MM.1S (cell line): ENCODE measurements at regions not wholly inside any gene's neighbourhood (a gene's known extent, or its start where the extent isn't known, plus 50 kb on each side); places are given as distances from the start of the nearest gene placed in this dataset.

ENCODE experiments used
- DNase-seq: peaks from one replicate; pipeline ENCODE4 v3.0.0-alpha.2; 2015
- H2AFZ ChIP-seq: fragments of 300-600 bp; sonication (generic); 2 replicates; pipeline ENCODE4 v1.6.0; 2016; ENCODE audit warnings: antibody characterized with exemption, low read length
- H3F3A ChIP-seq: fragments of 300-600 bp; sonication (generic); 2 replicates; pipeline ENCODE4 v1.6.1; 2016; ENCODE audit warnings: mild to moderate bottlenecking, antibody characterized with exemption, low read length, moderate library complexity, mixed read lengths; ENCODE audit not compliant: insufficient read depth
- H3K27ac ChIP-seq: fragments of 300-600 bp; sonication (generic); 2 replicates; pipeline ENCODE4 v1.5.1; 2016; ENCODE audit warnings: mild to moderate bottlenecking, low read length
- H3K27me3 ChIP-seq: fragments of 300-600 bp; sonication (generic); replicated peaks from 2 replicates; pipeline ENCODE4 v1.6.0; 2016; ENCODE audit warnings: low read length; ENCODE audit not compliant: insufficient read depth
- H3K36me3 ChIP-seq: fragments of 300-600 bp; sonication (generic); replicated peaks from 2 replicates; pipeline ENCODE4 v1.6.1; 2016; ENCODE audit warnings: mild to moderate bottlenecking, low read length, mixed read lengths; ENCODE audit not compliant: insufficient read depth
- H3K4me1 ChIP-seq: fragments of 300-600 bp; sonication (generic); 2 replicates; pipeline ENCODE4 v1.6.1; 2016; ENCODE audit warnings: low read length, mixed read lengths
- H3K4me2 ChIP-seq: fragments of 300-600 bp; sonication (generic); 2 replicates; pipeline ENCODE4 v1.6.0; 2016; ENCODE audit warnings: low read depth, low read length
- H3K4me3 ChIP-seq: fragments of 300-600 bp; sonication (generic); 2 replicates; pipeline ENCODE4 v1.5.1; 2016; ENCODE audit warnings: low read length, mixed read lengths
- H3K79me2 ChIP-seq: fragments of 300-600 bp; sonication (generic); 2 replicates; pipeline ENCODE4 v1.6.1; 2016; ENCODE audit warnings: mixed run types, low read length, mixed read lengths
- H3K9ac ChIP-seq: fragments of 300-600 bp; sonication (generic); 2 replicates; pipeline ENCODE4 v1.6.1; 2016; ENCODE audit warnings: low read length, mixed read lengths
- H3K9me2 ChIP-seq: fragments of 300-600 bp; sonication (generic); replicated peaks from 2 replicates; pipeline ENCODE4 v1.6.1; 2016; ENCODE audit warnings: mild to moderate bottlenecking, low read length, mixed read lengths; ENCODE audit not compliant: insufficient read depth
- H3K9me3 ChIP-seq: fragments of 300-600 bp; sonication (generic); replicated peaks from 2 replicates; pipeline ENCODE4 v1.6.1; 2016; ENCODE audit warnings: mild to moderate bottlenecking, low read length, mixed read lengths; ENCODE audit not compliant: insufficient read depth
- H4K20me1 ChIP-seq: fragments of 300-600 bp; sonication (generic); 2 replicates; pipeline ENCODE4 v1.6.1; 2016; ENCODE audit warnings: mild to moderate bottlenecking, low read length, moderate library complexity, mixed read lengths; ENCODE audit not compliant: insufficient read depth
- CTCF ChIP-seq: fragments of 300-600 bp; sonication (generic); IDR thresholded peaks from 2 replicates; pipeline ENCODE4 v1.5.1; 2016; ENCODE audit warnings: antibody characterized with exemption, low read length, mixed read lengths
- EZH2 ChIP-seq: fragments of 300-600 bp; sonication (generic); optimal IDR thresholded peaks from 2 replicates; pipeline ENCODE3; 2017; ENCODE audit warnings: low read depth, mild to moderate bottlenecking, antibody characterized with exemption, low read length, mixed read lengths
- EZH2phosphoT487 ChIP-seq: fragments of 300-600 bp; sonication (generic); IDR thresholded peaks from 2 replicates; pipeline ENCODE4 v1.6.1; 2018; ENCODE audit warnings: antibody characterized with exemption, low read length

- H3K9me3 ChIP-seq = no peaks in the 10 kb centered on the region
- no peaks in the 10 kb centered on the region for H3K79me2 ChIP-seq
- DNase-seq = no peak
- H3K36me3 ChIP-seq = no peaks in the 10 kb centered on the region
- H3K4me1 ChIP-seq = no peaks in the 10 kb centered on the region
- H3K4me2 ChIP-seq = no peak overlapping the region
- H3K4me3 ChIP-seq = no peak overlapping the region
- H3K9ac ChIP-seq = no peak overlapping the region
- H3K9me2 ChIP-seq = no peaks in the 10 kb centered on the region
- H2AFZ ChIP-seq = no peak overlapping the region
- no peak overlapping the region for H3K27ac ChIP-seq
- H4K20me1 ChIP-seq = no peaks in the 10 kb centered on the region
- H3K27me3 ChIP-seq = no peaks in the 10 kb centered on the region
- no peak for TF ChIP-seq EZH2
- no peak for TF ChIP-seq CTCF
- no peak for TF ChIP-seq EZH2phosphoT487
- H3F3A ChIP-seq = no peaks in the 10 kb centered on the region
Observed at GRCh38 chr11:29320196-29320595, 696.6 kb downstream of the KCNA4 start.

- no peaks in the 10 kb centered on the region for H3K27me3 ChIP-seq
- H4K20me1 ChIP-seq = no peaks in the 10 kb centered on the region
Observed at GRCh38 chr11:29319210-29319609, 697.6 kb downstream of the KCNA4 start.

GRCh38 chr11:29318134-29318845 lies 698.5 kb downstream of the KCNA4 start:
- no peak for DNase-seq
- Histone ChIP-seq H3K36me3 (no peaks in the 10 kb centered on the region), H2AFZ (no peak overlapping the region), H3F3A (no peaks in the 10 kb centered on the region), H3K27me3 (no peaks in the 10 kb centered on the region), H3K79me2 (no peaks in the 10 kb centered on the region), H3K9me2 (no peaks in the 10 kb centered on the region), H3K4me2 (no peak overlapping the region), H3K27ac (no peak overlapping the region), H4K20me1 (no peaks in the 10 kb centered on the region), H3K4me3 (no peak overlapping the region), H3K9ac (no peak overlapping the region), H3K9me3 (no peaks in the 10 kb centered on the region), H3K4me1 (no peaks in the 10 kb centered on the region)
- no peak for TF ChIP-seq EZH2

More at GRCh38 chr11:29319210-29319609, 697.6 kb downstream of the KCNA4 start:
- H3K4me1 ChIP-seq = no peaks in the 10 kb centered on the region
- no peaks in the 10 kb centered on the region for H3K36me3 ChIP-seq
- H3K9me2 ChIP-seq = no peaks in the 10 kb centered on the region
- H3K79me2 ChIP-seq = no peaks in the 10 kb centered on the region
- H3K27ac ChIP-seq = no peak overlapping the region
- no peaks in the 10 kb centered on the region for H3K9me3 ChIP-seq
- no peak overlapping the region for H3K4me2 ChIP-seq
- H3K9ac ChIP-seq = no peak overlapping the region
- H2AFZ ChIP-seq = no peak overlapping the region
- DNase-seq = no peak
- TF ChIP-seq EZH2phosphoT487 (no peak), EZH2 (no peak), CTCF (no peak)
- no peak overlapping the region for H3K4me3 ChIP-seq
- H3F3A ChIP-seq = no peaks in the 10 kb centered on the region

GRCh38 chr11:29317694-29318093 lies 699.1 kb downstream of the KCNA4 start:
- no peak for DNase-seq
- H3K4me2 ChIP-seq = no peak overlapping the region

More at GRCh38 chr11:29317694-29318093, 699.1 kb downstream of the KCNA4 start:
- no peak overlapping the region for H3K27ac ChIP-seq
- H3K4me3 ChIP-seq = no peak overlapping the region
- H3K9me3 ChIP-seq = no peaks in the 10 kb centered on the region
- no peaks in the 10 kb centered on the region for H3K9me2 ChIP-seq
- no peaks in the 10 kb centered on the region for H3K4me1 ChIP-seq
- H3K9ac ChIP-seq = no peak overlapping the region
- no peaks in the 10 kb centered on the region for H3K79me2 ChIP-seq
- H3K27me3 ChIP-seq = no peaks in the 10 kb centered on the region
- H3F3A ChIP-seq = no peaks in the 10 kb centered on the region
- no peak for TF ChIP-seq CTCF
- TF ChIP-seq EZH2phosphoT487 = no peak
- H4K20me1 ChIP-seq = no peaks in the 10 kb centered on the region
- H2AFZ ChIP-seq = no peak overlapping the region
- H3K36me3 ChIP-seq = no peaks in the 10 kb centered on the region
